Testis (tissue), 2 donors: ENCODE measurements at regions not wholly inside any gene's neighbourhood (a gene's known extent, or its start where the extent isn't known, plus 50 kb on each side); places are given as distances from the start of the nearest gene placed in this dataset.

Experiments
- DNase-seq: peaks from one replicate; pipeline ENCODE4 v3.0.0-alpha.2; 2019
- H3K27ac ChIP-seq, 2 donors: fragments of 200-600 bp; sonication (generic); one replicate each; pipeline ENCODE4 v1.5.1; 2019
- H3K27me3 ChIP-seq: fragments of 200-600 bp; sonication (generic); one replicate; pipeline ENCODE4 v1.5.1; 2019
- H3K36me3 ChIP-seq: fragments of 200-600 bp; sonication (generic); one replicate; pipeline ENCODE4 v1.5.1; 2017; ENCODE audit warnings: low read depth; ENCODE audit errors: missing control alignments
- H3K4me1 ChIP-seq: fragments of 200-600 bp; sonication (generic); one replicate; pipeline ENCODE4 v1.5.1; 2019
- H3K4me3 ChIP-seq, 2 donors: fragments of 200-600 bp; sonication (generic); one replicate each; pipeline ENCODE4 v1.5.1; 2017 to 2019
- H3K9me3 ChIP-seq: fragments of 200-600 bp; sonication (generic); one replicate; pipeline ENCODE4 v1.5.1; 2017
- POLR2A ChIP-seq: fragments of 450-650 bp; IDR thresholded peaks from one replicate; pipeline ENCODE4 v1.6.1; 2017; ENCODE audit warnings: antibody characterized with exemption, mild to moderate bottlenecking, moderate library complexity
- WGBS, 2 donors: methylation state at CpG; one replicate each; pipeline ENCODE4 v1.1.5; 2018; 5-methylcytosine and 5-hydroxymethylcytosine counted together
- intact Hi-C: fragments of 100-400 bp; cut with DNase I; formaldehyde crosslinking; loops from one replicate; pipeline ENCODE4 v1.15.1; 2023; ENCODE audit warnings: low total_unique reads
- TF ChIP-seq, protein P1 (sequence below), 3 experiments: fragments of 450-650 bp in 2 of 3; fragments of 200-600 bp in 1 of 3; sonication (generic) in 1 of 3; IDR thresholded peaks; one replicate each; pipeline ENCODE4 v1.5.1; 2016 to 2019; ENCODE audit warnings: antibody characterized with exemption in 3 of 3, mild to moderate bottlenecking in 2 of 3, moderate library complexity in 1 of 3

DNA sequence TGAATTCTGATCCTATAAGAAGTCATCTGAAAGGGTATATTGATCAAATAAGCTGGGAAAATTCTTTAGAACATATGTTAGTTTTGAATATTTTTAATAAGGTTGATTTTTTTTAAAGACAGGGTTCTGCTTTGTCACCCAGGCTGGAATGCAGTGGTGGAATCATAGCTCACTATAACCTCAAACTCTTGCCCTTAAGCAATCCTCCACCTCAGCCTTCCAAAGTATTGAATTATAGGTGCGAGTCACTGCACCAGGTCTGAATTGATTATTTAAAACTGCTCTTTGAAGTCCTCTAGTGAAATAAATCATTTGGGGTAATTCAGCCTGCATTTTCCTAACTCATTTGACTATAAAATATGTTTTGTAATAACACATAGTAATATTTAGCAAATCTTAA, 812.3 kb downstream of the PDHA2 start:
- TF ChIP-seq POLR2A, result no peak
- TF ChIP-seq, protein P1, sequence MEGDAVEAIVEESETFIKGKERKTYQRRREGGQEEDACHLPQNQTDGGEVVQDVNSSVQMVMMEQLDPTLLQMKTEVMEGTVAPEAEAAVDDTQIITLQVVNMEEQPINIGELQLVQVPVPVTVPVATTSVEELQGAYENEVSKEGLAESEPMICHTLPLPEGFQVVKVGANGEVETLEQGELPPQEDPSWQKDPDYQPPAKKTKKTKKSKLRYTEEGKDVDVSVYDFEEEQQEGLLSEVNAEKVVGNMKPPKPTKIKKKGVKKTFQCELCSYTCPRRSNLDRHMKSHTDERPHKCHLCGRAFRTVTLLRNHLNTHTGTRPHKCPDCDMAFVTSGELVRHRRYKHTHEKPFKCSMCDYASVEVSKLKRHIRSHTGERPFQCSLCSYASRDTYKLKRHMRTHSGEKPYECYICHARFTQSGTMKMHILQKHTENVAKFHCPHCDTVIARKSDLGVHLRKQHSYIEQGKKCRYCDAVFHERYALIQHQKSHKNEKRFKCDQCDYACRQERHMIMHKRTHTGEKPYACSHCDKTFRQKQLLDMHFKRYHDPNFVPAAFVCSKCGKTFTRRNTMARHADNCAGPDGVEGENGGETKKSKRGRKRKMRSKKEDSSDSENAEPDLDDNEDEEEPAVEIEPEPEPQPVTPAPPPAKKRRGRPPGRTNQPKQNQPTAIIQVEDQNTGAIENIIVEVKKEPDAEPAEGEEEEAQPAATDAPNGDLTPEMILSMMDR (IDR thresholded peaks at IDR 0.05), result no peak
- H3K9me3 ChIP-seq, result no peaks in the 10 kb centered on the region
- no peaks in the 10 kb centered on the region for H3K36me3 ChIP-seq
- H3K27ac ChIP-seq, result no peak overlapping the region
- no peak for DNase-seq
- no peaks in the 10 kb centered on the region for H3K4me1 ChIP-seq
- no peaks in the 10 kb centered on the region for H3K27me3 ChIP-seq
- intact Hi-C loops, result no loop called here
- H3K4me3 ChIP-seq, result no peak overlapping the region
- 81 to 97% methylated on average over 1 of the region's 1 CpG for WGBS, 2 donors

DNA sequence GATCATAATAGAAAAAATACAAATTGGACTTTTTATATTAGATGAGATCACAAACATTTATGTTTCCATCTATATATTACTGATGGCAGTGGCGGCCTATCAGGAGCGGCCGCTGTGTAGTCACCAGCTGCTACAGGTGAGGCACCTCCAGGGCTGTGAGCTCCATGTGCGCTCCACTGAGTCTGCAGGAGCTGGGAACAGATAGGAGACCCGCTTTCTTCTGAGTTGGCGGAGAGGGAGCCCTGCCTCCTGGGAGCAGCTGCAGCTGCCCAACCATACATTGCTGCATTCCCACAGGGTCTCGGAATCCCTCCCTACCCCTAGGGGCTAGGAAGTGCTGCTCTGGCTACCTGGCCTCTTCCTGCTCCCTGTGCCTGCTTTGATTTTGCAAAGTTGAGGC, 812.9 kb downstream of the PDHA2 start:
- no peak for DNase-seq
- no peak overlapping the region for H3K4me3 ChIP-seq
- no peaks in the 10 kb centered on the region for H3K36me3 ChIP-seq
- H3K27me3 ChIP-seq, result no peaks in the 10 kb centered on the region
- no peaks in the 10 kb centered on the region for H3K4me1 ChIP-seq
- no peak for TF ChIP-seq POLR2A
- TF ChIP-seq, protein P1 (IDR thresholded peaks at IDR 0.05), result no peak
- intact Hi-C loops, result no loop called here
- WGBS, 2 donors, result 79 to 88% methylated on average over 7 of the region's 7 CpGs
- H3K9me3 ChIP-seq, result no peaks in the 10 kb centered on the region
- H3K27ac ChIP-seq, result no peak overlapping the region

DNA sequence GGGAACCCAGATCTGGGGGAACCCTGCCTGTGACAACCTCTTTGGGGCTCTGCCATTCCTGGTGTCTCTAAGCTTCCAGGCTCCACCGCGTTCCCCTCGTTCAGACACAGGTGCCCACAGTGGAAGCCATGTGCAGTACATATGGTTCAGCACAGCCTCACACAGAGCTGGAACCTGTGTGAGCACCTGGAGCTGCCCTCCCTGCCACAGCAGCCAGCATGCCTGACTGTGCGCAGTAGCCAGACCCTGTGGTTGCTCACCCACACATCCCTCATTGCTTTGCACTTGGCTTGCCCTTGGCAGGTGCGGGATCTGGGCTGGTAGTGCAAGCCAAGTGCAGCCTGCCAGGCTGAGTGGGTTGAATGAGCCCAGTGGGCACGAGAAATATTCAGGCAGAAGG, 814.2 kb downstream of the PDHA2 start:
- no peaks in the 10 kb centered on the region for H3K9me3 ChIP-seq
- 93 to 98% methylated on average over 6 of the region's 6 CpGs for WGBS, 2 donors
- no peak overlapping the region for H3K4me3 ChIP-seq
- TF ChIP-seq POLR2A, result no peak
- H3K27ac ChIP-seq, result no peak overlapping the region
- no peaks in the 10 kb centered on the region for H3K4me1 ChIP-seq
- no peaks in the 10 kb centered on the region for H3K36me3 ChIP-seq
- no peaks in the 10 kb centered on the region for H3K27me3 ChIP-seq
- intact Hi-C loops, result no loop called here
- DNase-seq, result no peak

DNA sequence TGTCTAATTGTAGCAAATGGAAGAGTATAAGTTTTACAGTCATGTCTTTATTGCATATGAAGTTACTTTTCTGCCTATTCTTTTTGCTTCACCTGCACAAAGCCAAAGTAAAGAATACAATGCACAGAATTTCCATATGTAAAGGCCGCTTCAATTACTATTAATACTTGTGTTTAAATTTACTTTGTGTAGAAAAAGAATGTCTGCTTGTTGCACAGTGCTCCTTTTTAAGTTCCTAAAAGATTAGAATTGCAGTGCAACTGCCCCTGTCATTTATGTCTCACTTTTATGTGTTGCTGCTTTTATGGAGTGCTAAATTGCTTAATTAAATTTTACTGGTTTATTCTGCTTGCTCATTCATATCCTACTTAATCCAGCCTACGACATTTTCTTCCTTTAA, 830.5 kb downstream of the PDHA2 start:
- Histone ChIP-seq H3K4me1 (no peaks in the 10 kb centered on the region), H3K36me3 (no peaks in the 10 kb centered on the region), H3K27ac (no peak overlapping the region), H3K27me3 (no peaks in the 10 kb centered on the region), H3K4me3 (no peak overlapping the region), H3K9me3 (no peaks in the 10 kb centered on the region)
- TF ChIP-seq POLR2A, result no peak
- TF ChIP-seq, protein P1 (IDR thresholded peaks at IDR 0.05), result no peak
- WGBS, 2 donors, result 84 to 87% methylated on average over 2 of the region's 2 CpGs
- intact Hi-C loops, result no loop called here
- DNase-seq, result no peak

DNA sequence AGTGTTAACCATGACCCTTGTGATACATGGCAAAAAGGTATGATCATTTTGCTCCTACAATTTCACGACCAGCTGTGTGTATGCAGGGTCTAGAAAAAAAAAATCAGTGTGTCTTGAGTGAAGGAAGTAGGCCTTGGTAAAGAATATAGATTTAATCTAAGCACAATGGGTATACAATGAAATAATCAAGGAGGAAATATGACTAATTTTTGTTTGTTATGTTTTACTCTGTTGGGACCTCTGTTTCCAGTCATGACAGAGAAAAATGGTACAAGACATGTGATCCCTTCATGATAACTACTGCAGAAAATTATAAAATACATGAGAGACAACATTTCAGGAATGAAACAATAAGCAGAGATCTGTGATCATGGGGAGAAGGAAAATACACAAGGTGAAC, 835.5 kb downstream of the PDHA2 start:
- no peak overlapping the region for H3K4me3 ChIP-seq
- H3K27ac ChIP-seq, result no peak overlapping the region
- H3K9me3 ChIP-seq, result no peaks in the 10 kb centered on the region
- no peaks in the 10 kb centered on the region for H3K4me1 ChIP-seq
- WGBS, 2 donors, result 85 to 97% methylated on average over 1 of the region's 1 CpG
- no peak for TF ChIP-seq POLR2A
- TF ChIP-seq, protein P1 (IDR thresholded peaks at IDR 0.05), result no peak
- DNase-seq, result no peak
- no peaks in the 10 kb centered on the region for H3K27me3 ChIP-seq
- H3K36me3 ChIP-seq, result no peaks in the 10 kb centered on the region
- intact Hi-C loops, result no loop called here
